ENCODE measurements at regions not wholly inside any gene's neighbourhood (a gene's known extent, or its start where the extent isn't known, plus 50 kb on each side); places are given as distances from the start of the nearest gene placed in this dataset.

GRCh38 chr22:48051796-48052620, 1289.6 kb downstream of the TBC1D22A start:
- H3K9me3 ChIP-seq = no peaks in the 10 kb centered on the region
- 91% methylated on average over 7 of the region's 11 CpGs for WGBS (ENCODE audit: insufficient coverage)
- no peaks in the 10 kb centered on the region for H3K36me3 Mint-ChIP-seq
- H3K27me3 Mint-ChIP-seq = peaks cover 3 to 9% of the 10 kb centered on the region in 2 donors
- H3K27ac Mint-ChIP-seq = no peak overlapping the region
- H3K4me1 ChIP-seq (ENCODE audit: control insufficient read depth in 1 of 2, extremely low read depth in 1 of 2, insufficient read depth in 2 of 2, low read length in 2 of 2) = no peaks in the 10 kb centered on the region
- no peak for ATAC-seq (replicated peaks in 1 of 4)
- H3K4me1 Mint-ChIP-seq = no peaks in the 10 kb centered on the region
- H3K9me3 Mint-ChIP-seq = no peaks in the 10 kb centered on the region
- POLR2A ChIA-PET = no interaction called here
- CTCF ChIA-PET = no interaction called here
- no peak overlapping the region for H3K27ac ChIP-seq (ENCODE audit: low read length)
- no peak for DNase-seq
- H3K36me3 ChIP-seq (ENCODE audit: control insufficient read depth in 2 of 2, extremely low read depth in 1 of 2, insufficient read depth in 1 of 2, low read length in 1 of 2) = no peaks in the 10 kb centered on the region
- H3K4me3 ChIP-seq (ENCODE audit: control insufficient read depth in 1 of 2, extremely low read depth in 1 of 2, low read length in 1 of 2) = no peak overlapping the region
- peaks cover 0 to 19% of the 10 kb centered on the region in 2 experiments for H3K27me3 ChIP-seq (replicated peaks in 1 of 2; ENCODE audit: control insufficient read depth in 2 of 2, extremely low read depth in 1 of 2, insufficient read depth in 2 of 2, low read length in 1 of 2)
- H3K4me3 Mint-ChIP-seq = no peak overlapping the region

GRCh38 chr22:48050836-48051235, 1288.4 kb downstream of the TBC1D22A start:
- Histone ChIP-seq H3K36me3 (ENCODE audit: control insufficient read depth in 2 of 2, extremely low read depth in 1 of 2, insufficient read depth in 1 of 2, low read length in 1 of 2) (no peaks in the 10 kb centered on the region), H3K9me3 (no peaks in the 10 kb centered on the region), H3K27ac (ENCODE audit: low read length) (no peak overlapping the region), H3K27me3 (replicated peaks in 1 of 2; ENCODE audit: control insufficient read depth in 2 of 2, extremely low read depth in 1 of 2, insufficient read depth in 2 of 2, low read length in 1 of 2) (peaks cover 0 to 20% of the 10 kb centered on the region in 2 experiments), H3K4me1 (ENCODE audit: control insufficient read depth in 1 of 2, extremely low read depth in 1 of 2, insufficient read depth in 2 of 2, low read length in 2 of 2) (peaks cover 0 to 3% of the 10 kb centered on the region in 2 experiments), H3K4me3 (ENCODE audit: control insufficient read depth in 1 of 2, extremely low read depth in 1 of 2, low read length in 1 of 2) (no peak overlapping the region)
- no peak overlapping the region for H3K4me3 Mint-ChIP-seq
- POLR2A ChIA-PET = no interaction called here
- DNase-seq = no peak
- no peaks in the 10 kb centered on the region for H3K36me3 Mint-ChIP-seq
- peaks cover 4 to 5% of the 10 kb centered on the region in 2 donors for H3K27me3 Mint-ChIP-seq
- 65% methylated on average over 2 of the region's 7 CpGs for WGBS (ENCODE audit: insufficient coverage)
- CTCF ChIA-PET = no interaction called here
- no peak overlapping the region for H3K27ac Mint-ChIP-seq
- H3K9me3 Mint-ChIP-seq = no peaks in the 10 kb centered on the region
- no peaks in the 10 kb centered on the region for H3K4me1 Mint-ChIP-seq
- ATAC-seq (replicated peaks in 1 of 4) = no peak

DNA sequence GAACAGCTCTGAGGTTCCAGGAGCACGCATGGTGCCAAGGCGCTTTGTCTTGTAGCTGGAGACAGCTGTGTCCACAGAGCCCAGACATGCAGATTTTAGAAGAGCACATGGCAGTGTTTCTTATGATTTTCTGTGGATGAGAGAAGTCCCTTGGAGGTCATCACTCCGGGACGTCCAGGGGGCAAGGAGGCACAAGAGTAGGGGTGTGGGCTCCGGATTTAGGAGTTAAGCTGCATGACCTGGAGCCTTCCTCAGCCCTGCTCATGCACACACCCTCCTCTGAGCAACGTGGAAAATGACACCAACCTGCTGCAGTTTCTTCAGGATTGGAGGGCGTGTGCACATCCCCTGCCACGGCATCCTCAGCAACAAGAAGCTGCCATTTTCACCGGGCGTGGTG, 1286.7 kb downstream of the TBC1D22A start:
- WGBS (ENCODE audit: insufficient coverage) = 78% methylated on average over 6 of the region's 10 CpGs
- no peaks in the 10 kb centered on the region for H3K36me3 ChIP-seq (ENCODE audit: control insufficient read depth in 2 of 2, extremely low read depth in 1 of 2, insufficient read depth in 1 of 2, low read length in 1 of 2)
- H3K9me3 ChIP-seq = no peaks in the 10 kb centered on the region
- H3K9me3 Mint-ChIP-seq = no peaks in the 10 kb centered on the region
- DNase-seq (no peak), ATAC-seq (replicated peaks in 1 of 4) (no peak)
- CTCF ChIA-PET = no interaction called here
- H3K4me3 ChIP-seq (ENCODE audit: control insufficient read depth in 1 of 2, extremely low read depth in 1 of 2, low read length in 1 of 2) = no peak overlapping the region
- H3K27ac ChIP-seq (ENCODE audit: low read length) = no peak overlapping the region
- POLR2A ChIA-PET = no interaction called here
- peaks cover 0 to 31% of the 10 kb centered on the region in 2 experiments for H3K27me3 ChIP-seq (replicated peaks in 1 of 2; ENCODE audit: control insufficient read depth in 2 of 2, extremely low read depth in 1 of 2, insufficient read depth in 2 of 2, low read length in 1 of 2)
- H3K4me3 Mint-ChIP-seq = no peak overlapping the region
- H3K4me1 Mint-ChIP-seq = no peaks in the 10 kb centered on the region
- peaks cover 0 to 11% of the 10 kb centered on the region in 2 experiments for H3K4me1 ChIP-seq (ENCODE audit: control insufficient read depth in 1 of 2, extremely low read depth in 1 of 2, insufficient read depth in 2 of 2, low read length in 2 of 2)
- no peak overlapping the region for H3K27ac Mint-ChIP-seq
- peaks cover 5 to 11% of the 10 kb centered on the region in 2 donors for H3K27me3 Mint-ChIP-seq
- no peaks in the 10 kb centered on the region for H3K36me3 Mint-ChIP-seq

GRCh38 chr22:48047722-48048500, 1285.5 kb downstream of the TBC1D22A start:
- DNase-seq (no peak), ATAC-seq (replicated peaks in 1 of 4) (no peak)
- Mint-ChIP-seq H3K27me3 (peaks cover 10 to 17% of the 10 kb centered on the region in 2 donors), H3K4me1 (no peaks in the 10 kb centered on the region), H3K36me3 (no peaks in the 10 kb centered on the region), H3K9me3 (no peaks in the 10 kb centered on the region), H3K27ac (no peak overlapping the region), H3K4me3 (no peak overlapping the region)
- POLR2A ChIA-PET = no interaction called here
- Histone ChIP-seq H3K4me1 (ENCODE audit: control insufficient read depth in 1 of 2, extremely low read depth in 1 of 2, insufficient read depth in 2 of 2, low read length in 2 of 2) (peaks cover 0 to 11% of the 10 kb centered on the region in 2 experiments), H3K36me3 (ENCODE audit: control insufficient read depth in 2 of 2, extremely low read depth in 1 of 2, insufficient read depth in 1 of 2, low read length in 1 of 2) (no peaks in the 10 kb centered on the region), H3K27me3 (replicated peaks in 1 of 2; ENCODE audit: control insufficient read depth in 2 of 2, extremely low read depth in 1 of 2, insufficient read depth in 2 of 2, low read length in 1 of 2) (peaks cover 0 to 35% of the 10 kb centered on the region in 2 experiments), H3K4me3 (ENCODE audit: control insufficient read depth in 1 of 2, extremely low read depth in 1 of 2, low read length in 1 of 2) (no peak overlapping the region), H3K27ac (ENCODE audit: low read length) (no peak overlapping the region), H3K9me3 (no peaks in the 10 kb centered on the region)
- CTCF ChIA-PET = interaction anchor here in 1 of 2 donors (0.6 kb wide), 1 partner anchor 1054 kb away, joined by 3 read pairs; no protein-coding TSS in a partner anchor
- 88% methylated on average over 8 of the region's 9 CpGs for WGBS (ENCODE audit: insufficient coverage)

DNA sequence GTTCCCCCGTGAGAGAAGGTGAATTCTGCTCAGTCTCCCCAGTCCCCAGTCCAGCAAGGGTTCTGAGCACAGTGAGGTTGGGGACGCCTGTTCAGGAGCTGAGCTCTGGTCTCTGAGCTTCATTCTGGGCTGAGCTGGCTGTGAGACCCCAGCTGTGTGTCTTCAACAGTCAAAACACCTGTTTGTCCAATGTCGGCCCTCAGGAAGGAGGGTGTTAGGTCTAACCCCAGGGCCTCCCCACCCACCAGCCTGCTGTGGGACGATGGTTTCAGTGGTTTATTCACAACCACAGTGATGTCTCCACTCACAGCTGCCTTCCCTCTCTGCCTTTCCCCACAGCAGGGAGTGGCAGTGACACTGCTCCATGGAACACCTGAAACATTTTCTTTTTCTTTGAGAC, 1282.9 kb downstream of the TBC1D22A start:
- 45% methylated on average over 2 of the region's 4 CpGs for WGBS (ENCODE audit: insufficient coverage)
- H3K4me1 ChIP-seq (ENCODE audit: control insufficient read depth in 1 of 2, extremely low read depth in 1 of 2, insufficient read depth in 2 of 2, low read length in 2 of 2) = peaks cover 0 to 11% of the 10 kb centered on the region in 2 experiments
- H3K4me3 Mint-ChIP-seq = no peak overlapping the region
- H3K9me3 Mint-ChIP-seq = no peaks in the 10 kb centered on the region
- DNase-seq = peak in 1 of 35 experiments; percentile 2
- no peaks in the 10 kb centered on the region for H3K9me3 ChIP-seq
- H3K27ac Mint-ChIP-seq = no peak overlapping the region
- no peak overlapping the region for H3K27ac ChIP-seq (ENCODE audit: low read length)
- H3K4me3 ChIP-seq (ENCODE audit: control insufficient read depth in 1 of 2, extremely low read depth in 1 of 2, low read length in 1 of 2) = no peak overlapping the region
- CTCF ChIA-PET = no interaction called here
- peaks cover 15 to 27% of the 10 kb centered on the region in 2 donors for H3K27me3 Mint-ChIP-seq
- POLR2A ChIA-PET = no interaction called here
- H3K27me3 ChIP-seq (replicated peaks in 1 of 2; ENCODE audit: control insufficient read depth in 2 of 2, extremely low read depth in 1 of 2, insufficient read depth in 2 of 2, low read length in 1 of 2) = peaks cover 0 to 31% of the 10 kb centered on the region in 2 experiments
- ATAC-seq (replicated peaks in 1 of 4) = no peak
- no peaks in the 10 kb centered on the region for H3K4me1 Mint-ChIP-seq
- H3K36me3 ChIP-seq (ENCODE audit: control insufficient read depth in 2 of 2, extremely low read depth in 1 of 2, insufficient read depth in 1 of 2, low read length in 1 of 2) = no peaks in the 10 kb centered on the region
- no peaks in the 10 kb centered on the region for H3K36me3 Mint-ChIP-seq

DNA sequence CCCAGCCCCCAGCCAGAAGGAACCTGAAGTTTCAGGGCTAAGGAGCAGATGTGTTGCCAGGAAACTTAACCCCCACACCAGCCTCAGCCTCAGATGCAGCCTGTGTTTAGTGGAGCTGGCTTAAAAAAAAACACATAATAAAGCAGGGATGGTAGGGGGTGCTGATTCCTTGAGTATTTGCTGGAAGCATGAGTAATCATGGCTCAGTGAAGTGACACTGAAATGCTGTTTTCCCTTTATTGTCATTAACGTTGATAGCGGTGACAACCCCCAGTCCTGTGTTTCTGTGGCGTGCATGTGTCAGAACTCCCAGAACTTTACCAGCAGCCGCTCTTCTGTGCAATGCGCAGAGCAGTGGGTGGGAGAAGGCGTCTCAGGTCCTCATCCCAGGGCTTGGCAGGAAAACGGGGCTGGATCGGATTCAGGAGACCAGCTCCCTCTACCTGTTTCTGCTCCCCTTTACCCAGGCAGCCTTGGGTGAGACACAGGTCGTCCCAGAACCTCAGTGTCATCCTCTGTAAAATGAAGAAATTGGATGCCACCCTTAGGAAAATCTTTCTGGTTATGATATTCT, 1282.1 kb downstream of the TBC1D22A start:
- ATAC-seq (replicated peaks in 1 of 4) (no peak), DNase-seq (no peak)
- WGBS (ENCODE audit: insufficient coverage) = 80% methylated on average over 1 of the region's 9 CpGs
- Histone ChIP-seq H3K4me3 (ENCODE audit: control insufficient read depth in 1 of 2, extremely low read depth in 1 of 2, low read length in 1 of 2) (no peak overlapping the region), H3K27ac (ENCODE audit: low read length) (no peak overlapping the region), H3K36me3 (ENCODE audit: control insufficient read depth in 2 of 2, extremely low read depth in 1 of 2, insufficient read depth in 1 of 2, low read length in 1 of 2) (no peaks in the 10 kb centered on the region), H3K9me3 (no peaks in the 10 kb centered on the region), H3K27me3 (replicated peaks in 1 of 2; ENCODE audit: control insufficient read depth in 2 of 2, extremely low read depth in 1 of 2, insufficient read depth in 2 of 2, low read length in 1 of 2) (peaks cover 0 to 31% of the 10 kb centered on the region in 2 experiments), H3K4me1 (ENCODE audit: control insufficient read depth in 1 of 2, extremely low read depth in 1 of 2, insufficient read depth in 2 of 2, low read length in 2 of 2) (peaks cover 0 to 11% of the 10 kb centered on the region in 2 experiments)
- no peaks in the 10 kb centered on the region for H3K4me1 Mint-ChIP-seq
- CTCF ChIA-PET = no interaction called here
- H3K4me3 Mint-ChIP-seq = no peak overlapping the region
- H3K27me3 Mint-ChIP-seq = peaks cover 15 to 27% of the 10 kb centered on the region in 2 donors
- no peaks in the 10 kb centered on the region for H3K36me3 Mint-ChIP-seq
- H3K9me3 Mint-ChIP-seq = no peaks in the 10 kb centered on the region
- POLR2A ChIA-PET = no interaction called here
- no peak overlapping the region for H3K27ac Mint-ChIP-seq

All from T-cell (primary cell).